ENCODE measurements at regions not wholly inside any gene's neighbourhood (a gene's known extent, or its start where the extent isn't known, plus 50 kb on each side); places are given as distances from the start of the nearest gene placed in this dataset.

GRCh38 chr4:27094783-27095182, 234.1 kb downstream of the STIM2 start:
- no peak for TF ChIP-seq CTCF (IDR thresholded peaks at IDR 0.05; ENCODE audit: insufficient read depth, low read length, poor library complexity, severe bottlenecking)
- no peak overlapping the region for H3K4me3 ChIP-seq (replicated peaks; ENCODE audit: low read depth, low read length)
- no peak for DNase-seq (ENCODE audit: extremely low read depth, insufficient read length)
- no peaks in the 10 kb centered on the region; the same call in 1 of the 2 replicates for H3K27me3 ChIP-seq (replicated peaks; ENCODE audit: control insufficient read depth, insufficient read depth, low read length)
- H3K36me3 ChIP-seq (ENCODE audit: control insufficient read depth, insufficient read depth, low read length) = no peaks in the 10 kb centered on the region

- Histone ChIP-seq H3K4me3 (replicated peaks; ENCODE audit: low read depth, low read length) (no peak overlapping the region), H3K27me3 (replicated peaks; ENCODE audit: control insufficient read depth, insufficient read depth, low read length) (no peaks in the 10 kb centered on the region; the same call in 1 of the 2 replicates), H3K36me3 (ENCODE audit: control insufficient read depth, insufficient read depth, low read length) (no peaks in the 10 kb centered on the region)
- TF ChIP-seq CTCF (IDR thresholded peaks at IDR 0.05; ENCODE audit: insufficient read depth, low read length, poor library complexity, severe bottlenecking) = no peak
- DNase-seq (ENCODE audit: extremely low read depth, insufficient read length) = no peak
Observed at GRCh38 chr4:27096142-27096824, 235.6 kb downstream of the STIM2 start.

GRCh38 chr4:27098034-27098433, 237.4 kb downstream of the STIM2 start:
- no peak for DNase-seq (ENCODE audit: extremely low read depth, insufficient read length)
- H3K4me3 ChIP-seq (replicated peaks; ENCODE audit: low read depth, low read length) = no peak overlapping the region
- no peak for TF ChIP-seq CTCF (IDR thresholded peaks at IDR 0.05; ENCODE audit: insufficient read depth, low read length, poor library complexity, severe bottlenecking)

GRCh38 chr4:27100713-27101112, 240.1 kb downstream of the STIM2 start:
- Histone ChIP-seq H3K36me3 (ENCODE audit: control insufficient read depth, insufficient read depth, low read length) (no peaks in the 10 kb centered on the region), H3K27me3 (replicated peaks; ENCODE audit: control insufficient read depth, insufficient read depth, low read length) (no peaks in the 10 kb centered on the region; the same call in 1 of the 2 replicates), H3K4me3 (replicated peaks; ENCODE audit: low read depth, low read length) (no peak overlapping the region)
- TF ChIP-seq CTCF (IDR thresholded peaks at IDR 0.05; ENCODE audit: insufficient read depth, low read length, poor library complexity, severe bottlenecking) = no peak
- DNase-seq (ENCODE audit: extremely low read depth, insufficient read length) = no peak

More at GRCh38 chr4:27098034-27098433, 237.4 kb downstream of the STIM2 start:
- H3K36me3 ChIP-seq (ENCODE audit: control insufficient read depth, insufficient read depth, low read length) = no peaks in the 10 kb centered on the region
- no peaks in the 10 kb centered on the region; the same call in 1 of the 2 replicates for H3K27me3 ChIP-seq (replicated peaks; ENCODE audit: control insufficient read depth, insufficient read depth, low read length)

GRCh38 chr4:27101126-27101525, 240.5 kb downstream of the STIM2 start:
- Histone ChIP-seq H3K36me3 (ENCODE audit: control insufficient read depth, insufficient read depth, low read length) (no peaks in the 10 kb centered on the region), H3K4me3 (replicated peaks; ENCODE audit: low read depth, low read length) (no peak overlapping the region), H3K27me3 (replicated peaks; ENCODE audit: control insufficient read depth, insufficient read depth, low read length) (no peaks in the 10 kb centered on the region; the same call in 1 of the 2 replicates)
- no peak for DNase-seq (ENCODE audit: extremely low read depth, insufficient read length)
- TF ChIP-seq CTCF (IDR thresholded peaks at IDR 0.05; ENCODE audit: insufficient read depth, low read length, poor library complexity, severe bottlenecking) = no peak
